HepG2 (cell line): ENCODE measurements at regions not wholly inside any gene's neighbourhood (a gene's known extent, or its start where the extent isn't known, plus 50 kb on each side); places are given as distances from the start of the nearest gene placed in this dataset.

ENCODE experiments used
- KLF12 ChIP-seq: sonication (generic); formaldehyde crosslinking; IDR thresholded peaks from 2 replicates; pipeline ENCODE4 v1.4.0; 2020; ENCODE audit warnings: missing genetic modification reagents, borderline replicate concordance
- KLF16 ChIP-seq, 2 experiments: sonication (generic) in 1 of 2; formaldehyde crosslinking in 1 of 2; IDR thresholded peaks; 2 replicates each; pipeline versions ENCODE4 v1.6.1 to v1.8.0; 2016 to 2023; ENCODE audit warnings: missing genetic modification reagents in 2 of 2, missing compliant biosample characterization in 1 of 2
- NFE2 ChIP-seq: sonication (generic); formaldehyde crosslinking; IDR thresholded peaks from 2 replicates; pipeline ENCODE4 v1.4.0; 2020; ENCODE audit warnings: missing genetic modification reagents
- NR2F6 ChIP-seq, 2 experiments: IDR thresholded peaks; 2 replicates each; pipeline ENCODE4 v1.6.1; 2016; ENCODE audit warnings: antibody characterized with exemption in 1 of 2, mild to moderate bottlenecking in 1 of 2
- PATZ1 ChIP-seq: sonication (generic); formaldehyde crosslinking; IDR thresholded peaks from 2 replicates; pipeline ENCODE4 v1.4.0; 2020; ENCODE audit warnings: missing genetic modification reagents
- SP2 ChIP-seq: sonication (generic); formaldehyde crosslinking; IDR thresholded peaks from 2 replicates; pipeline ENCODE4 v1.5.1; 2020; ENCODE audit warnings: mild to moderate bottlenecking, missing genetic modification reagents
- ZBTB38 ChIP-seq: sonication (generic); formaldehyde crosslinking; IDR thresholded peaks from 2 replicates; pipeline ENCODE4 v1.5.1; 2020; ENCODE audit warnings: mild to moderate bottlenecking, missing genetic modification reagents
- ZFYVE20 ChIP-seq: sonication (generic); formaldehyde crosslinking; IDR thresholded peaks from 2 replicates; pipeline ENCODE4 v1.8.0; 2023; ENCODE audit warnings: low read depth, mild to moderate bottlenecking, moderate library complexity, missing genetic modification reagents, borderline replicate concordance
- ZNF296 ChIP-seq: sonication (generic); formaldehyde crosslinking; conservative IDR thresholded peaks from 2 replicates; pipeline ENCODE4 v1.5.0; 2020; ENCODE audit warnings: mild to moderate bottlenecking, missing genetic modification reagents
- ZSCAN30 ChIP-seq: sonication (generic); formaldehyde crosslinking; IDR thresholded peaks from 2 replicates; pipeline ENCODE4 v1.5.0; 2020; ENCODE audit warnings: mild to moderate bottlenecking, missing genetic modification reagents
- TF ChIP-seq, protein P1 (sequence below): sonication (generic); formaldehyde crosslinking; IDR thresholded peaks from 2 replicates; pipeline ENCODE4 v1.8.0; 2023; ENCODE audit warnings: mild to moderate bottlenecking, missing genetic modification reagents
- TF ChIP-seq, protein P2 (sequence below): sonication (generic); formaldehyde crosslinking; IDR thresholded peaks from 2 replicates; pipeline ENCODE4 v1.4.0; 2020; ENCODE audit warnings: missing genetic modification reagents
- TF ChIP-seq, protein P3 (sequence below): sonication (generic); formaldehyde crosslinking; IDR thresholded peaks from 2 replicates; pipeline ENCODE4 v1.4.0; 2020; ENCODE audit warnings: missing genetic modification reagents

GRCh38 chr1:214124281-214124805 lies 136.6 kb downstream of the PROX1 start (continued):
- TF ChIP-seq KLF12 (no peak), ZFYVE20 (CRISPR knock-in tag) (no peak), SP2 (CRISPR knock-in tag) (no peak), NR2F6 (IDR thresholded peaks at IDR 0.05) (no peak), NR2F6 (CRISPR knock-in tag; IDR thresholded peaks at IDR 0.05) (no peak), KLF16 (CRISPR knock-in tag; IDR thresholded peaks at IDR 0.05) (no peak), ZSCAN30 (no peak), NFE2 (CRISPR knock-in tag) (no peak), PATZ1 (0 out of 2 replicates have a peak, but pooled peaks have one; percentile 8), ZNF296 (CRISPR knock-in tag) (no peak), ZBTB38 (CRISPR knock-in tag) (peak; percentile 65)
- TF ChIP-seq, protein P1, sequence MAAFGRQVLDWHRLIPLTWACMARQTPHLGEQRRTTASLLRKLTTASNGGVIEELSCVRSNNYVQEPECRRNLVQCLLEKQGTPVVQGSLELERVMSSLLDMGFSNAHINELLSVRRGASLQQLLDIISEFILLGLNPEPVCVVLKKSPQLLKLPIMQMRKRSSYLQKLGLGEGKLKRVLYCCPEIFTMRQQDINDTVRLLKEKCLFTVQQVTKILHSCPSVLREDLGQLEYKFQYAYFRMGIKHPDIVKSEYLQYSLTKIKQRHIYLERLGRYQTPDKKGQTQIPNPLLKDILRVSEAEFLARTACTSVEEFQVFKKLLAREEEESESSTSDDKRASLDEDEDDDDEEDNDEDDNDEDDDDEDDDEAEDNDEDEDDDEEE (CRISPR knock-in tag) = no peak
- TF ChIP-seq, protein P2, sequence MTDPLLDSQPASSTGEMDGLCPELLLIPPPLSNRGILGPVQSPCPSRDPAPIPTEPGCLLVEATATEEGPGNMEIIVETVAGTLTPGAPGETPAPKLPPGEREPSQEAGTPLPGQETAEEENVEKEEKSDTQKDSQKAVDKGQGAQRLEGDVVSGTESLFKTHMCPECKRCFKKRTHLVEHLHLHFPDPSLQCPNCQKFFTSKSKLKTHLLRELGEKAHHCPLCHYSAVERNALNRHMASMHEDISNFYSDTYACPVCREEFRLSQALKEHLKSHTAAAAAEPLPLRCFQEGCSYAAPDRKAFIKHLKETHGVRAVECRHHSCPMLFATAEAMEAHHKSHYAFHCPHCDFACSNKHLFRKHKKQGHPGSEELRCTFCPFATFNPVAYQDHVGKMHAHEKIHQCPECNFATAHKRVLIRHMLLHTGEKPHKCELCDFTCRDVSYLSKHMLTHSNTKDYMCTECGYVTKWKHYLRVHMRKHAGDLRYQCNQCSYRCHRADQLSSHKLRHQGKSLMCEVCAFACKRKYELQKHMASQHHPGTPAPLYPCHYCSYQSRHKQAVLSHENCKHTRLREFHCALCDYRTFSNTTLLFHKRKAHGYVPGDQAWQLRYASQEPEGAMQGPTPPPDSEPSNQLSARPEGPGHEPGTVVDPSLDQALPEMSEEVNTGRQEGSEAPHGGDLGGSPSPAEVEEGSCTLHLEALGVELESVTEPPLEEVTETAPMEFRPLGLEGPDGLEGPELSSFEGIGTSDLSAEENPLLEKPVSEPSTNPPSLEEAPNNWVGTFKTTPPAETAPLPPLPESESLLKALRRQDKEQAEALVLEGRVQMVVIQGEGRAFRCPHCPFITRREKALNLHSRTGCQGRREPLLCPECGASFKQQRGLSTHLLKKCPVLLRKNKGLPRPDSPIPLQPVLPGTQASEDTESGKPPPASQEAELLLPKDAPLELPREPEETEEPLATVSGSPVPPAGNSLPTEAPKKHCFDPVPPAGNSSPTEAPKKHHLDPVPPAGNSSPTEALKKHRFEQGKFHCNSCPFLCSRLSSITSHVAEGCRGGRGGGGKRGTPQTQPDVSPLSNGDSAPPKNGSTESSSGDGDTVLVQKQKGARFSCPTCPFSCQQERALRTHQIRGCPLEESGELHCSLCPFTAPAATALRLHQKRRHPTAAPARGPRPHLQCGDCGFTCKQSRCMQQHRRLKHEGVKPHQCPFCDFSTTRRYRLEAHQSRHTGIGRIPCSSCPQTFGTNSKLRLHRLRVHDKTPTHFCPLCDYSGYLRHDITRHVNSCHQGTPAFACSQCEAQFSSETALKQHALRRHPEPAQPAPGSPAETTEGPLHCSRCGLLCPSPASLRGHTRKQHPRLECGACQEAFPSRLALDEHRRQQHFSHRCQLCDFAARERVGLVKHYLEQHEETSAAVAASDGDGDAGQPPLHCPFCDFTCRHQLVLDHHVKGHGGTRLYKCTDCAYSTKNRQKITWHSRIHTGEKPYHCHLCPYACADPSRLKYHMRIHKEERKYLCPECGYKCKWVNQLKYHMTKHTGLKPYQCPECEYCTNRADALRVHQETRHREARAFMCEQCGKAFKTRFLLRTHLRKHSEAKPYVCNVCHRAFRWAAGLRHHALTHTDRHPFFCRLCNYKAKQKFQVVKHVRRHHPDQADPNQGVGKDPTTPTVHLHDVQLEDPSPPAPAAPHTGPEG (CRISPR knock-in tag) = no peak
- TF ChIP-seq, protein P3, sequence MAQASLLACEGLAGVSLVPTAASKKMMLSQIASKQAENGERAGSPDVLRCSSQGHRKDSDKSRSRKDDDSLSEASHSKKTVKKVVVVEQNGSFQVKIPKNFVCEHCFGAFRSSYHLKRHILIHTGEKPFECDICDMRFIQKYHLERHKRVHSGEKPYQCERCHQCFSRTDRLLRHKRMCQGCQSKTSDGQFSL (CRISPR knock-in tag) = no peak
- TF ChIP-seq, all 625 proteins: peak for 3
